ENCODE measurements at regions not wholly inside any gene's neighbourhood (a gene's known extent, or its start where the extent isn't known, plus 50 kb on each side); places are given as distances from the start of the nearest gene placed in this dataset.

- TF ChIP-seq JUND (IDR thresholded peaks at IDR 0.05; ENCODE audit: low read depth, low read length) = no peak
- TF ChIP-seq, protein P1, sequence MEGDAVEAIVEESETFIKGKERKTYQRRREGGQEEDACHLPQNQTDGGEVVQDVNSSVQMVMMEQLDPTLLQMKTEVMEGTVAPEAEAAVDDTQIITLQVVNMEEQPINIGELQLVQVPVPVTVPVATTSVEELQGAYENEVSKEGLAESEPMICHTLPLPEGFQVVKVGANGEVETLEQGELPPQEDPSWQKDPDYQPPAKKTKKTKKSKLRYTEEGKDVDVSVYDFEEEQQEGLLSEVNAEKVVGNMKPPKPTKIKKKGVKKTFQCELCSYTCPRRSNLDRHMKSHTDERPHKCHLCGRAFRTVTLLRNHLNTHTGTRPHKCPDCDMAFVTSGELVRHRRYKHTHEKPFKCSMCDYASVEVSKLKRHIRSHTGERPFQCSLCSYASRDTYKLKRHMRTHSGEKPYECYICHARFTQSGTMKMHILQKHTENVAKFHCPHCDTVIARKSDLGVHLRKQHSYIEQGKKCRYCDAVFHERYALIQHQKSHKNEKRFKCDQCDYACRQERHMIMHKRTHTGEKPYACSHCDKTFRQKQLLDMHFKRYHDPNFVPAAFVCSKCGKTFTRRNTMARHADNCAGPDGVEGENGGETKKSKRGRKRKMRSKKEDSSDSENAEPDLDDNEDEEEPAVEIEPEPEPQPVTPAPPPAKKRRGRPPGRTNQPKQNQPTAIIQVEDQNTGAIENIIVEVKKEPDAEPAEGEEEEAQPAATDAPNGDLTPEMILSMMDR (IDR thresholded peaks at IDR 0.05 in 2 of 3, conservative IDR thresholded peaks at IDR 0.05 in 1 of 3; ENCODE audit: control insufficient read depth in 2 of 3, extremely low read depth in 1 of 3, insufficient read depth in 1 of 3, low read depth in 3 of 3, low read length in 3 of 3) = no peak
- no peak for TF ChIP-seq EZH2 (IDR thresholded peaks at IDR 0.05; ENCODE audit: borderline replicate concordance, control insufficient read depth, low read depth, low read length)
- TF ChIP-seq MYC (IDR thresholded peaks at IDR 0.05; ENCODE audit: insufficient read depth, insufficient read length, insufficient replicate concordance, low read length, severe bottlenecking) = no peak
- TF ChIP-seq SKIL (IDR thresholded peaks at IDR 0.05; ENCODE audit: low read depth, poor library complexity, severe bottlenecking) = no peak
- TF ChIP-seq, protein P2, sequence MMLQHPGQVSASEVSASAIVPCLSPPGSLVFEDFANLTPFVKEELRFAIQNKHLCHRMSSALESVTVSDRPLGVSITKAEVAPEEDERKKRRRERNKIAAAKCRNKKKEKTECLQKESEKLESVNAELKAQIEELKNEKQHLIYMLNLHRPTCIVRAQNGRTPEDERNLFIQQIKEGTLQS (IDR thresholded peaks at IDR 0.05; ENCODE audit: borderline replicate concordance, extremely low read depth, low read depth, low read length) = no peak
- TF ChIP-seq SRF (IDR thresholded peaks at IDR 0.05; ENCODE audit: low read depth in 2 of 2, low read length in 2 of 2) = no peak
- TF ChIP-seq POLR2A (IDR thresholded peaks at IDR 0.05; ENCODE audit: low read depth, low read length) = no peak
- no peak for TF ChIP-seq ZNF217 (IDR thresholded peaks at IDR 0.05)
- TF ChIP-seq RAD21 (IDR thresholded peaks at IDR 0.05; ENCODE audit: insufficient read depth, low read depth, low read length) = no peak
- TF ChIP-seq REST (IDR thresholded peaks at IDR 0.05; ENCODE audit: low read depth, low read length) = no peak
- no peak for TF ChIP-seq RAD51 (IDR thresholded peaks at IDR 0.05)
Measured at GRCh38 chr3:16801223-16801622, 83.5 kb upstream of the PLCL2 start.
